HepG2 (cell line): ENCODE measurements at regions not wholly inside any gene's neighbourhood (a gene's known extent, or its start where the extent isn't known, plus 50 kb on each side); places are given as distances from the start of the nearest gene placed in this dataset.

ENCODE experiments used
- DMTF1 ChIP-seq: sonication (generic); formaldehyde crosslinking; IDR thresholded peaks from 2 replicates; pipeline ENCODE4 v1.4.0; 2020; ENCODE audit warnings: mild to moderate bottlenecking, missing genetic modification reagents
- GPBP1L1 ChIP-seq: sonication (generic); formaldehyde crosslinking; IDR thresholded peaks from 2 replicates; pipeline ENCODE4 v1.5.0; 2020; ENCODE audit warnings: mild to moderate bottlenecking, missing genetic modification reagents
- HNRNPLL ChIP-seq: fragments of 200-400 bp; formaldehyde crosslinking; IDR thresholded peaks from 2 replicates; pipeline ENCODE4 v1.6.1; 2017; ENCODE audit warnings: mild to moderate bottlenecking, low read depth, low read length; ENCODE audit not compliant: poor library complexity, severe bottlenecking
- KIAA2018 ChIP-seq: sonication (generic); formaldehyde crosslinking; IDR thresholded peaks from 2 replicates; pipeline ENCODE4 v1.5.0; 2020; ENCODE audit warnings: mild to moderate bottlenecking, missing genetic modification reagents, borderline replicate concordance
- PREB ChIP-seq: sonication (generic); formaldehyde crosslinking; IDR thresholded peaks from 2 replicates; pipeline ENCODE4 v1.4.0; 2020; ENCODE audit warnings: missing genetic modification reagents
- SP5 ChIP-seq: IDR thresholded peaks from 2 replicates; pipeline ENCODE4 v1.6.1; 2016; ENCODE audit warnings: low read depth, borderline replicate concordance
- ZNF691 ChIP-seq: sonication (generic); formaldehyde crosslinking; IDR thresholded peaks from 2 replicates; pipeline ENCODE4 v1.4.0; 2020; ENCODE audit warnings: missing genetic modification reagents, low read depth, mild to moderate bottlenecking, borderline replicate concordance
- ZZZ3 ChIP-seq: sonication (generic); formaldehyde crosslinking; IDR thresholded peaks from 2 replicates; pipeline ENCODE4 v1.4.0; 2020; ENCODE audit warnings: missing genetic modification reagents, mild to moderate bottlenecking, borderline replicate concordance

- TF ChIP-seq GPBP1L1 (CRISPR knock-in tag) = no peak
- no peak for TF ChIP-seq DMTF1 (CRISPR knock-in tag)
- no peak for TF ChIP-seq ZNF691 (CRISPR knock-in tag)
- TF ChIP-seq HNRNPLL = no peak
- TF ChIP-seq SP5 (CRISPR knock-in tag) = no peak
- no peak for TF ChIP-seq ZZZ3
- no peak for TF ChIP-seq KIAA2018
- TF ChIP-seq PREB (CRISPR knock-in tag) = no peak
These were observed 421.1 kb downstream of the FGF9 start (continued) for GRCh38 chr13:22091971-22092300.
